ENCODE measurements at regions not wholly inside any gene's neighbourhood (a gene's known extent, or its start where the extent isn't known, plus 50 kb on each side); places are given as distances from the start of the nearest gene placed in this dataset.

DNA sequence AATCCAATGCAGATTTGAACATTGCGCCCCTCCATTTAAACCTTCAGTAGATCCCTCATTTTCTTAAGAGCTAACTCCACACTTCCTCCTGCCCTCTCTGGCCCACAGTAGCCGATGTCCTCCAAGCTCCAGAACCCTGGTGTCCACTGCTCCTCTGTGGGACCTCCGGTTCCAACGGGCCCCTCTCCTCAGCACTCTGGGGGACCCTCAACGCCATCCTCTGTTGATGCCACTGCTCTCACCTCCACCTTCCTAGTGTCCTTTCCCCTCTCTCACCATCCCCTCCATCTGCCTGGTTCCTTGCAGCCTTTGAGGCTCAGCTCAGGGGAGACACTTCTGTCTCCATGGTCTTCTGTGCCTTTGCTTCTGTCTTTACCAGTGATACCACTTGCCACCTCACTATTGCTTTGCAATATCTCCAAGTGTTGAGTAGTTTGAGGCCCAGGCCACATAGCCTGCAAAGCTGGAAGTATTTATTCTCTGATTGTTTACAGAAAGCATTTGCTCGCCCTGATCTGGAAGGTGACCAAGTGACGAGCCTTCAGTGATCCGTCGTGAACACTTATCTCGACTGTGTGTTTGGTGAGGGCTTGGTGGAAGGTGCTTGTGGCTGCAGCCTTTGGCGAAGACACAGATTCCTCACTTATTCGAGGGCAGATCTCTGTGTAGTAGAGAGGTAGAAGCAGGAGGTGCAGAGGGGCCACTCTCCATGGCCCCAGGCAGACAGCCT, 104.8 kb upstream of the SHH start:
- Histone ChIP-seq H4K91ac (ENCODE audit: low read length) (no peak overlapping the region), H3K4me1 (ENCODE audit: control insufficient read depth, insufficient read depth, low read depth, low read length) (peaks cover 37% of the 10 kb centered on the region), H2BK12ac (ENCODE audit: low read length in 2 of 2) (no peak overlapping the region), H3K18ac (ENCODE audit: low read depth in 1 of 2, low read length in 2 of 2) (no peak overlapping the region), H3K79me1 (replicated peaks; ENCODE audit: low read length, poor library complexity, severe bottlenecking) (no peaks in the 10 kb centered on the region), H3K4me3 (ENCODE audit: insufficient read depth in 1 of 2, low read depth in 1 of 2, low read length in 2 of 2) (no peak overlapping the region), H3K23ac (ENCODE audit: low read length in 2 of 2) (no peak overlapping the region), H2BK15ac (ENCODE audit: low read depth, poor library complexity, severe bottlenecking) (no peak overlapping the region), H3K4ac (ENCODE audit: low read depth in 1 of 2, low read length in 2 of 2) (no peak overlapping the region), H2AFZ (ENCODE audit: low read depth, low read length) (no peak overlapping the region), H3K4me2 (ENCODE audit: low read length, poor library complexity, severe bottlenecking) (no peak overlapping the region), H3K27me3 (ENCODE audit: control insufficient read depth in 1 of 2, insufficient read depth in 1 of 2, low read length in 2 of 2) (peaks cover 0 to 5% of the 10 kb centered on the region in 2 experiments), H3K9me3 (ENCODE audit: control insufficient read depth, low read length) (peaks cover 3% of the 10 kb centered on the region), H3K14ac (ENCODE audit: low read length in 2 of 2) (no peak overlapping the region), H4K8ac (ENCODE audit: low read length) (no peak overlapping the region), H2BK5ac (ENCODE audit: low read depth, low read length, poor library complexity, severe bottlenecking) (no peak overlapping the region), H2BK120ac (ENCODE audit: low read depth, low read length) (no peak overlapping the region), H3K36me3 (ENCODE audit: control insufficient read depth in 1 of 2, insufficient read depth in 2 of 2, low read depth in 1 of 2, low read length in 2 of 2) (no peaks in the 10 kb centered on the region), H2AK5ac (ENCODE audit: low read length, severe bottlenecking) (peak overlapping the region; percentile 50), H3K27ac (ENCODE audit: low read length, poor library complexity, severe bottlenecking) (no peak overlapping the region), H3K9ac (ENCODE audit: low read length) (no peak overlapping the region)
- 69% methylated on average over 12 of the region's 12 CpGs for WGBS
- DNase-seq: peak; percentile 18

DNA sequence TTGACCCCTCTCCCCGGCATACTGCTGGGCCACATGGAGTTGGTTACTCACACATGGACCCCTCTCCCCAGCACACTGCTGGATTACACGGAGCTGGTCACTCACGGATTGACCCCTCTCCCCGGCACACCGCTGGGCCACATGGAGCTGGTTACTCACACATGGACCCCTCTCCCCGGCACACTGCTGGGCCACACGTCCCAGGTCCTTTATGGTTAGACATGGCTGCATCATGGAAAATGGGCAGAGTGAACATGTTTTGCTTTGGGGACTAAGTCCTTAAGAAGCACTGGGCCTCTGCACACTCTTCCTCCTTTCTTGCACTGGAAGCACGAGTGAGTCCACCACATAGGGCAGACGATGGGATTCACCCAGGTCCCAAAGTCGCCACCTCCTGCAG, 102.1 kb upstream of the SHH start:
- H3K27ac ChIP-seq (ENCODE audit: low read length, poor library complexity, severe bottlenecking): no peak overlapping the region
- no peak overlapping the region for H3K14ac ChIP-seq (ENCODE audit: low read length in 2 of 2)
- H2AFZ ChIP-seq (ENCODE audit: low read depth, low read length): no peak overlapping the region
- no peak overlapping the region for H2AK5ac ChIP-seq (ENCODE audit: low read length, severe bottlenecking)
- H3K27me3 ChIP-seq (ENCODE audit: control insufficient read depth in 1 of 2, insufficient read depth in 1 of 2, low read length in 2 of 2): peaks cover 0 to 5% of the 10 kb centered on the region in 2 experiments
- H2BK15ac ChIP-seq (ENCODE audit: low read depth, poor library complexity, severe bottlenecking): no peak overlapping the region
- no peak overlapping the region for H2BK5ac ChIP-seq (ENCODE audit: low read depth, low read length, poor library complexity, severe bottlenecking)
- 69% methylated on average over 10 of the region's 10 CpGs for WGBS
- no peak overlapping the region for H3K9ac ChIP-seq (ENCODE audit: low read length)
- no peak overlapping the region for H3K4me3 ChIP-seq (ENCODE audit: insufficient read depth in 1 of 2, low read depth in 1 of 2, low read length in 2 of 2)
- H2BK12ac ChIP-seq (ENCODE audit: low read length in 2 of 2): no peak overlapping the region
- H3K4me1 ChIP-seq (ENCODE audit: control insufficient read depth, insufficient read depth, low read depth, low read length): peaks cover 24% of the 10 kb centered on the region
- no peak for DNase-seq
- H4K91ac ChIP-seq (ENCODE audit: low read length): no peak overlapping the region
- H3K9me3 ChIP-seq (ENCODE audit: control insufficient read depth, low read length): peaks cover 16% of the 10 kb centered on the region
- no peaks in the 10 kb centered on the region for H3K36me3 ChIP-seq (ENCODE audit: control insufficient read depth in 1 of 2, insufficient read depth in 2 of 2, low read depth in 1 of 2, low read length in 2 of 2)
- H2BK120ac ChIP-seq (ENCODE audit: low read depth, low read length): no peak overlapping the region
- H3K23ac ChIP-seq (ENCODE audit: low read length in 2 of 2): no peak overlapping the region
- H3K4ac ChIP-seq (ENCODE audit: low read depth in 1 of 2, low read length in 2 of 2): no peak overlapping the region
- H3K18ac ChIP-seq (ENCODE audit: low read depth in 1 of 2, low read length in 2 of 2): no peak overlapping the region
- H3K79me1 ChIP-seq (replicated peaks; ENCODE audit: low read length, poor library complexity, severe bottlenecking): no peaks in the 10 kb centered on the region
- no peak overlapping the region for H3K4me2 ChIP-seq (ENCODE audit: low read length, poor library complexity, severe bottlenecking)
- no peak overlapping the region for H4K8ac ChIP-seq (ENCODE audit: low read length)

DNA sequence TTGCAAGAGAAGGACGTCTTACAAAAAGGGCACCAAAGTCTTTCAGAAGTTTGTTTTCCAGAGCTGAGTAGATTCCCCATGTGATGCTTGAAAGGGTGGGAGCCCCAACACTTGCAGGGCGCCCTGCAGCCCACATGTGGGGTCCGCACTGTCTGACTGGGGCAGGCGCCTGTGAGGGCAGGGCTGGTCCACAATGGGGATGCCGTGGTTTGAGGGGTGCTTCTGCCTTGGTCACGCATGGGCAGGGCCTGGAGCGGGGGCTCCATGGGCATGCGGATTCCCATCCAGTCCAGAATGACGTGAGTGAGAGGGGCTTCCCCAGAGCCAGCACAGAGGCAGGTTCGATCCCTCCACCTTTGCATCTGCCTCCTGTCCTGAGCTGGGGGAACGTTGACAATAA, 101.5 kb upstream of the SHH start:
- Histone ChIP-seq H3K23ac (ENCODE audit: low read length in 2 of 2) (no peak overlapping the region), H4K8ac (ENCODE audit: low read length) (no peak overlapping the region), H3K9ac (ENCODE audit: low read length) (no peak overlapping the region), H3K9me3 (ENCODE audit: control insufficient read depth, low read length) (peaks cover 22% of the 10 kb centered on the region), H3K27me3 (ENCODE audit: control insufficient read depth in 1 of 2, insufficient read depth in 1 of 2, low read length in 2 of 2) (peaks cover 0 to 5% of the 10 kb centered on the region in 2 experiments), H3K27ac (ENCODE audit: low read length, poor library complexity, severe bottlenecking) (no peak overlapping the region), H4K91ac (ENCODE audit: low read length) (peak overlapping the region; percentile 11), H3K79me1 (replicated peaks; ENCODE audit: low read length, poor library complexity, severe bottlenecking) (no peaks in the 10 kb centered on the region), H3K4me2 (ENCODE audit: low read length, poor library complexity, severe bottlenecking) (no peak overlapping the region), H2BK12ac (ENCODE audit: low read length in 2 of 2) (no peak overlapping the region), H2AK5ac (ENCODE audit: low read length, severe bottlenecking) (no peak overlapping the region), H3K4ac (ENCODE audit: low read depth in 1 of 2, low read length in 2 of 2) (no peak overlapping the region), H3K4me3 (ENCODE audit: insufficient read depth in 1 of 2, low read depth in 1 of 2, low read length in 2 of 2) (no peak overlapping the region), H2AFZ (ENCODE audit: low read depth, low read length) (no peak overlapping the region), H2BK15ac (ENCODE audit: low read depth, poor library complexity, severe bottlenecking) (no peak overlapping the region), H3K36me3 (ENCODE audit: control insufficient read depth in 1 of 2, insufficient read depth in 2 of 2, low read depth in 1 of 2, low read length in 2 of 2) (no peaks in the 10 kb centered on the region), H3K14ac (ENCODE audit: low read length in 2 of 2) (no peak overlapping the region), H3K18ac (ENCODE audit: low read depth in 1 of 2, low read length in 2 of 2) (no peak overlapping the region), H2BK120ac (ENCODE audit: low read depth, low read length) (no peak overlapping the region), H2BK5ac (ENCODE audit: low read depth, low read length, poor library complexity, severe bottlenecking) (no peak overlapping the region), H3K4me1 (ENCODE audit: control insufficient read depth, insufficient read depth, low read depth, low read length) (peaks cover 18% of the 10 kb centered on the region)
- DNase-seq: no peak
- 76% methylated on average over 11 of the region's 11 CpGs for WGBS

DNA sequence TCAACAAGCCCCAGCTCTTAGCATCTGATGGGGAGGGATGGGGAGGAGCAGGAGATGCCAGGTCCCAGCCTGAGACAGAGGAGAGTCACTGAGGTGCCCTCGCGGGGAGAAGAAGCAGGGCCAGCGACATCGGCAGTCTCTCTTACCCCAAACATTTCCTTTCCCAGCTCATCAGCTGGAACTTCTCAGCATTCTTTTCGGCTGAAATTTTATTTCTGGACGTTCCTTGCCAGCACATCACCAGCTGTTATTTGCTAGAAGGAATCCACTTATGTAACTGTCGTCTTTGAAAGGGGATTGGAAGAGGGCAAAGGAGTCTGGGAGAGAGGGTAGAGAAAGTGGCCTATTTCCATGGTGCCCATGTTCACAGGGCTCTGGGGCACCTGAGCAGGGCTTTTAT, 101.0 kb upstream of the SHH start:
- no peak overlapping the region for H2BK12ac ChIP-seq (ENCODE audit: low read length in 2 of 2)
- H2AFZ ChIP-seq (ENCODE audit: low read depth, low read length): no peak overlapping the region
- H4K8ac ChIP-seq (ENCODE audit: low read length): no peak overlapping the region
- H3K36me3 ChIP-seq (ENCODE audit: control insufficient read depth in 1 of 2, insufficient read depth in 2 of 2, low read depth in 1 of 2, low read length in 2 of 2): no peaks in the 10 kb centered on the region
- no peak overlapping the region for H3K18ac ChIP-seq (ENCODE audit: low read depth in 1 of 2, low read length in 2 of 2)
- no peaks in the 10 kb centered on the region for H3K79me1 ChIP-seq (replicated peaks; ENCODE audit: low read length, poor library complexity, severe bottlenecking)
- H3K9ac ChIP-seq (ENCODE audit: low read length): no peak overlapping the region
- H3K23ac ChIP-seq (ENCODE audit: low read length in 2 of 2): no peak overlapping the region
- no peak overlapping the region for H3K4me3 ChIP-seq (ENCODE audit: insufficient read depth in 1 of 2, low read depth in 1 of 2, low read length in 2 of 2)
- DNase-seq: no peak
- no peak overlapping the region for H2BK5ac ChIP-seq (ENCODE audit: low read depth, low read length, poor library complexity, severe bottlenecking)
- no peak overlapping the region for H3K4me2 ChIP-seq (ENCODE audit: low read length, poor library complexity, severe bottlenecking)
- no peak overlapping the region for H2AK5ac ChIP-seq (ENCODE audit: low read length, severe bottlenecking)
- H3K27me3 ChIP-seq (ENCODE audit: control insufficient read depth in 1 of 2, insufficient read depth in 1 of 2, low read length in 2 of 2): peaks cover 0 to 5% of the 10 kb centered on the region in 2 experiments
- no peak overlapping the region for H2BK120ac ChIP-seq (ENCODE audit: low read depth, low read length)
- H2BK15ac ChIP-seq (ENCODE audit: low read depth, poor library complexity, severe bottlenecking): no peak overlapping the region
- no peak overlapping the region for H3K27ac ChIP-seq (ENCODE audit: low read length, poor library complexity, severe bottlenecking)
- peaks cover 16% of the 10 kb centered on the region for H3K4me1 ChIP-seq (ENCODE audit: control insufficient read depth, insufficient read depth, low read depth, low read length)
- no peak overlapping the region for H3K4ac ChIP-seq (ENCODE audit: low read depth in 1 of 2, low read length in 2 of 2)
- H3K9me3 ChIP-seq (ENCODE audit: control insufficient read depth, low read length): peaks cover 22% of the 10 kb centered on the region
- 87% methylated on average over 7 of the region's 7 CpGs for WGBS
- H3K14ac ChIP-seq (ENCODE audit: low read length in 2 of 2): no peak overlapping the region
- H4K91ac ChIP-seq (ENCODE audit: low read length): no peak overlapping the region

All from mesenchymal stem cell (in vitro differentiated cells and primary cell).